Epithelial cell of proximal tubule (primary cell): ENCODE measurements at regions not wholly inside any gene's neighbourhood (a gene's known extent, or its start where the extent isn't known, plus 50 kb on each side); places are given as distances from the start of the nearest gene placed in this dataset.

Experiments used
- DNase-seq: peaks from one replicate; pipeline ENCODE4 v3.0.0-alpha.2; 2011; ENCODE audit warnings: low read depth
- H3K4me3 ChIP-seq: 2 replicates; pipeline ENCODE4 v1.5.1; 2011; ENCODE audit warnings: low read depth, mild to moderate bottlenecking, low read length
- CTCF ChIP-seq: conservative IDR thresholded peaks from 2 replicates; pipeline ENCODE4 v1.5.1; 2012; ENCODE audit warnings: low read depth, mild to moderate bottlenecking, low read length

DNA sequence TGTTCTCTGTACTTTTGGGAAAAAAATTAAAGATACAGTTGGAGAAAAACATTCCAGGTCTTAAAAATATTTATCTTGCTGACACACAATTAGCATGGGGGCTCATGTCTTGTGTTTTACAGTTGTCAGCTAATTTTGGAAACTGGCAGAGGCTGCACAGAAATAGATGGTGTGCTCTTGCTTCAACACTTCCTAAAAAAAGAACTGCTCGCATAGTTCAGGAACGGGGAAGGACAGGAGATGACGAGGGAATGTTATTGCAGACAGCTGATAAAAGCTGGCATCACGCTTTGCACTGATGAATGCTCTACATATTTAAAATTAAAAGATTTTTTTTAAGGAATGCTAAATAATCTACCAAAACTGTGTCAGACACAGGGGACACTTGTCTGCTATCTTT is 103.5 kb upstream of the CELF2 start:
- DNase-seq = no peak
- TF ChIP-seq CTCF = no peak

DNA sequence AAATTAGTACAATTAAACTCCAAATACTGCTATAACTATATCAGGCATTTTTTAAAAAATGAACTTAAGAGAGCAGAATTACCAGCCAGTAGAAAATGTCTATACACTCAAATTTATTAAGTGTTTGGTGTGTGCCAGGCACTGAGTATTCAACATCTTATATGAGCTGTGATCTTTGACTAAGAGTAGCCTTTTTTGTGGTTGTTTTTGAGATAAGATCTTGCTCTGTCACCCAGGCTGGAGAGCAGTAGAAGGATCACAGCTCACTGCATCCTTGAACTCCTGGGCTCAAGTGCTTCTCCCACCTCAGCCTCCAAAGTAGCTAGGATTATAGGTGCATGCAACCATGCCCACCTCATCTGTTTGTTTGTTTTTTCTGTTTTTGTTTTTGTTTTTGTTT is 102.5 kb upstream of the CELF2 start:
- no peak for TF ChIP-seq CTCF
- no peak for DNase-seq
- no peak overlapping the region for H3K4me3 ChIP-seq

More for the DNA sequence above, 103.5 kb upstream of the CELF2 start:
- no peak overlapping the region for H3K4me3 ChIP-seq

DNA sequence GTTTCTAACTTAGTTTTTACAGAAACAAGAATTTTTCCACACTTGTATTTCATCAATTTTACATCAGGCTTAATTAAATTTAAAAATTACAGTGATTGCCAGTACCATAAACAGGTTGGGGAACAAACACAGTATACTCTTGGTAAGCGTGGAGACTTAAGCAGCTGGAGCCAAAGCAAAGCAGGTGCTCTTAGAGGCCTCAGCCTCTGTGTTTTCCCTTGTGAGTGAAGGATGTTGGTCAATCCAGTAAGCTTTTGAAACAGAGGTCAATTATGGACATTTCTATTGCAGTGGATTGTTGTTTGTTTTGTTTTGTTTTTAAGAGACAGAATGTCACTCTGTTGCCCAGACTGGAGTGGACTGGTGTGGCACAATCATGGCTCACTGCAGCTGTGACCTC is 100.6 kb upstream of the CELF2 start:
- no peak for TF ChIP-seq CTCF
- no peak overlapping the region for H3K4me3 ChIP-seq

DNA sequence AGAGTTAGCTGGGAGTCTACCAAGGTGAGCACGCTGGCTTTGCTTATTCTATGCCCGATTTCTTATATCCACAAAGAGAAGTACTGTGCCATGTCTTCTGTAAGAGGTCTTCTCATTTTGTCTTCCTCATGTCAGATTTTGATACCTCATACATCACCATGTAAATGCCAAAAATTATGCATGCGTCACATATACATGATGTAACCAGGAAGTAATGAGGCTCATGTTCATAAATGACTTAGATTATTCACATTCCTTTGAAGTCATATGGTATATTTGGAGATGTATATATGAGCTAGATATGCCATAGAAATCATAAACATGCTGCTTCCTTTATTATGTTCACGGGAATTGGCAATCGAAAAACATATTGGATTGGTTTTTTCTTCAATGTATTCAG is 97.7 kb upstream of the CELF2 start:
- H3K4me3 ChIP-seq = no peak overlapping the region
- DNase-seq = no peak
- TF ChIP-seq CTCF = no peak

More for the DNA sequence above, 100.6 kb upstream of the CELF2 start:
- no peak for DNase-seq

- H3K4me3 ChIP-seq = no peak overlapping the region
- DNase-seq = no peak
- no peak for TF ChIP-seq CTCF
Observed at GRCh38 chr10:10921826-10922461, 95.7 kb upstream of the CELF2 start.

GRCh38 chr10:10923029-10923651 is 94.5 kb upstream of the CELF2 start:
- no peak for DNase-seq
- no peak for TF ChIP-seq CTCF
- H3K4me3 ChIP-seq = no peak overlapping the region

DNA sequence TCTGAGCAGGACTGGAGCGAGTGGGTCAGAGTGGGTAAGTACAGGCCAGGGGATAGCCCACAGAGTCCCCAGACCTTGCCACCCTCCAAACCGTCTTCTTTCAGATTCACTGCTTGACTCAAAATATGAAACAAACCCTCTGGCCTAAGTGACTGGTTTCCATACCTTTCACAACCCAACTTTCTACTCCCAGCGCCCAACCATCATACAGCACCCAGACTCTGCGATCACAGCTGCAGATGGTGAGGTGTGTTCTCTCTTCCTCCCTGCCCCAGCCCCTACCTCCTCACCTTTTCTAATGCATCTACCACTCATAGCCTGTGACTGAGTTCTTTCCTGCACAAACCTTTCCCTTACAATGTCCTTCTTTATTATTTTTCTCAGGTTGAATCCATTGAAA is 92.0 kb upstream of the CELF2 start:
- no peak overlapping the region for H3K4me3 ChIP-seq
- TF ChIP-seq CTCF = no peak
- DNase-seq = no peak
